Mammary epithelial cell (primary cell): ENCODE measurements at regions not wholly inside any gene's neighbourhood (a gene's known extent, or its start where the extent isn't known, plus 50 kb on each side); places are given as distances from the start of the nearest gene placed in this dataset.

Experiments used
- CTCF ChIP-seq, 2 donors: IDR thresholded peaks in 1 of 2; conservative IDR thresholded peaks in 1 of 2; 2 replicates each; pipeline ENCODE4 v1.5.1; 2011 to 2012; ENCODE audit warnings: inconsistent platforms in 2 of 2, low read length in 2 of 2, mild to moderate bottlenecking in 2 of 2, control low read depth in 1 of 2, low read depth in 1 of 2; ENCODE audit not compliant: insufficient read depth in 1 of 2; ENCODE audit errors: extremely low read depth in 1 of 2
- EZH2 ChIP-seq: IDR thresholded peaks from 2 replicates; pipeline ENCODE4 v1.6.1; 2012; ENCODE audit warnings: low read length, inconsistent platforms, borderline replicate concordance

- TF ChIP-seq CTCF (conservative IDR thresholded peaks at IDR 0.05 in 1 of 2, IDR thresholded peaks at IDR 0.05 in 1 of 2; ENCODE audit: extremely low read depth in 1 of 2, insufficient read depth in 1 of 2, low read depth in 1 of 2, low read length in 2 of 2) (no peak), EZH2 (no peak)
These were observed 101.5 kb upstream of the TGFBR2 start for GRCh38 chr3:30504939-30505338.
